ENCODE measurements at regions not wholly inside any gene's neighbourhood (a gene's known extent, or its start where the extent isn't known, plus 50 kb on each side); places are given as distances from the start of the nearest gene placed in this dataset.

DNA sequence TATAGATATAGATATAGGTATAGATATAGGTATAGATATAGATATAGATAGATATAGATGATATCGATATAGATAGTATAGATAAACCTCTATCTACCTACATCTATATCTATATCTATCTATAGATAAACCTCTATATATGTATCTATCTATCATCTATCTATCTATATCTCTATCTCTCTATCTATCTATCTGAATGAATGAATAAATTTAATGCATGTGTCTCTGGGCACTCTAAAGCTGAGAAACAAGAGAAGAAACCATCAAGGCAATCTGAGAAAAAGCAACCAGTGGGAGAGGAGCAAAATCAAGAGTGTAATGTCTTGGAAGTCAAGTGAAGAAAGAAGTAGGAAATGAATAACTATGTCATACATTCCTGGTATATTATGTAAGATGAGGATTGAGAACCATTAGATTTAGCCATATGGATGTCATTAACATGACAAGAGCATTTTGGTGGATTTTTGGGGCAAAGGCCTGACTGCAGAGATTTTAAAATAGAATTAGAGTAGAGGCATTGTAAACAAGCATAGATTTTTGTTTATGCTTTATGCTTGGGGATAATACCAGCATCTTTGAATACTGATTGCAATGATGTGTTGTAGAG lies 1262.7 kb upstream of the MIR17HG start:
- no peak overlapping the region for H3K4me3 ChIP-seq (ENCODE audit: low read depth, low read length)

DNA sequence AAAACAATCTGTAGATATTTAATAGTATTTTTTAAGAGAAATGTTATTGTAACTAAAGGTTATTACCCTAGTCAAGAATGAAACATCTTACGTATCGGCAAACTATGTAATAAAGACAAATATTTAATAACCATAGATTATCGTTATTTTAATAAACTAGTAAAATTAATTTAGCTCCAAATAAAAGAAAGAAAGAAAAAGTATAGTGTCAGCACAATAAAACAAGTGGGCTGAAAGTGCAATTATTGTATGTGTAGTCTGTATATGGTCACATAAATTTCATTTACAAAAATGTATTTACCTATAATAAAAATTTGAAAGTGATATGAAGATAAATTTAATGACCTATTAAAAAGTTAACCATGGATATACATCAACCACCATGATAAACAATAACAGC lies 1258.4 kb upstream of the MIR17HG start:
- H3K4me3 ChIP-seq (ENCODE audit: low read depth, low read length), result no peak overlapping the region

- no peak overlapping the region for H3K4me3 ChIP-seq (ENCODE audit: low read depth, low read length)
These were observed 1255.9 kb upstream of the MIR17HG start for GRCh38 chr13:90091611-90092010.

GRCh38 chr13:90094357-90094756 lies 1253.1 kb upstream of the MIR17HG start:
- H3K4me3 ChIP-seq (ENCODE audit: low read depth, low read length), result no peak overlapping the region

DNA sequence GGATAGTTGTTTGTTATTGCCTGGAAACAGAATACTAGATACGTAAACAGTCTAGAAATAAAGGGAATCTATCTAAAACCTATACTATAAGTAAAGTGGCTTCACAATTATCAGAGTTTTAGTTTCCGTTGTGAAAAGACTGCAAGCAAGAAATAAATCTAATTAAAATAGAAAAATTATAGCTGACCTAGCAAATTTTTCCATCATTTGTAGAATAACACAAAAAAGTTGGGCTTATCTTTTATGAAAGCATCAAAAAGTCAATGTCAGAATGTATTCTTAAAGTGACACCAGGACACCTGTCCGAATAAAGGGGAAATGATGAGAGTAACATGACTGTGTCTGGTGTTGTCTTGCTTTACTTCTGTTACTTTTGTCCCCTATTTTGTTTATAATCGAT lies 1248.9 kb upstream of the MIR17HG start:
- H3K4me3 ChIP-seq (ENCODE audit: low read depth, low read length), result no peak overlapping the region

DNA sequence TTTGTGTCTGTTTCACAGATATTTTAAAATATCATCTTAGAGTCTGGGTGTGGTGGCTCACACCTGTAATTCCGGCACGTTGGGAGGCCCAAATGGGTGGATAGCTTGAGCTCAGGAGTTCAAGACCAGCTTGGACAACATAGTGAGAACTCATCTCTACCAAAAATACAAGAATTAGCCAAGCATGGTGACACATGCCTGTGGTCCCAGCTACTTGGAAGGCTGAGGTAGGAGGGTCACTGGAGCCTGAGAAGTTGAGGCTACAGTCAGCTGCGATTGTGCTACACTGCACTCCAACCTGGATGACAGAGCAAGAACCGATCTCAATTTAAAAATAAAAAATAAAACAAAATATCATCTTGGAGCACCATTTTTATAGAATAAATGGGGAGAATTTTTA lies 1247.6 kb upstream of the MIR17HG start:
- H3K4me3 ChIP-seq (ENCODE audit: low read depth, low read length), result no peak overlapping the region

- H3K4me3 ChIP-seq (ENCODE audit: low read depth, low read length), result no peak overlapping the region
These were observed 1244.2 kb upstream of the MIR17HG start for GRCh38 chr13:90103099-90103784.

- H3K4me3 ChIP-seq (ENCODE audit: low read depth, low read length), result no peak overlapping the region
These were observed 1242.7 kb upstream of the MIR17HG start for GRCh38 chr13:90104764-90105163.

DNA sequence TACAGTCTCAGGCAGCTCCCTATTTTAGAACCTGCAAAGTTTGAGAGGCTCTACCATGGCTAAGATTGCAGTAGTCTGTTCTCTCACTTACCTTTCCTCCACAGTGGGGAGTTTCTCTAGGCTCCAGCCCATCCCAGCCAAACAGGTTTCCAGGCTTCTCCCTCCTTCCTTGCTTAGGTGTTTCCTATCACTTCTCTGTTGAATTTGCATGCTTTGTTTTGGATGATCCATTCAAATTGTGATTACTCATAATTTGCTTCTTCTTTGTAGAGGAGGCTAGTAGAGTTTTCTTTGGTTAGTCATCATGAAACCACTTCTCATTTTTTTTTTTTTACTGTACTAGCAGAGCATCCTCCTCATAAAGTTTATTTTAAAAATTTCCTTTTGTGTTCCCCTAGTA lies 1242.2 kb upstream of the MIR17HG start:
- no peak overlapping the region for H3K4me3 ChIP-seq (ENCODE audit: low read depth, low read length)

GRCh38 chr13:90105849-90106496 lies 1241.5 kb upstream of the MIR17HG start:
- no peak overlapping the region for H3K4me3 ChIP-seq (ENCODE audit: low read depth, low read length)

DNA sequence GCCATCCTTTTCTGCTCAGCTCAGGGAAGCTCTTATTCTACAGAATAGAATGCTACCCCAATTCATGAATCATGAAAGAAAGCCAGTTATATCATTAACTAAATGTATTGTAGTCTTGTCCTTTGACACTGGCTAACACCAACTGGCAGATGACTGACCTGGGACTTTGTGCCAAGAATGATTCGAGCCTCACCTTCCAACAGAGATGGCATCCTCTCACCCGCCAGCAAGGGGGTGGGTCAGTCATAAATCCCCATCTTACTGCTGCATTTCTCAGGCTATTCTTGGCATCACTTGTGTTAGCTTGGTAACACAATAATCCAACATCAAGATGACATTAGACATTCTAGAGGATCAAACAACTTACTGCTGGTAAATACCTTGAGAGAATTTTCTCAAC lies 1239.8 kb upstream of the MIR17HG start:
- H3K4me3 ChIP-seq (ENCODE audit: low read depth, low read length), result no peak overlapping the region

- H3K4me3 ChIP-seq (ENCODE audit: low read depth, low read length), result no peak overlapping the region
These were observed 1238.9 kb upstream of the MIR17HG start for GRCh38 chr13:90108547-90108946.

- H3K4me3 ChIP-seq (ENCODE audit: low read depth, low read length), result no peak overlapping the region
These were observed 1231.4 kb upstream of the MIR17HG start for GRCh38 chr13:90116121-90116520.

DNA sequence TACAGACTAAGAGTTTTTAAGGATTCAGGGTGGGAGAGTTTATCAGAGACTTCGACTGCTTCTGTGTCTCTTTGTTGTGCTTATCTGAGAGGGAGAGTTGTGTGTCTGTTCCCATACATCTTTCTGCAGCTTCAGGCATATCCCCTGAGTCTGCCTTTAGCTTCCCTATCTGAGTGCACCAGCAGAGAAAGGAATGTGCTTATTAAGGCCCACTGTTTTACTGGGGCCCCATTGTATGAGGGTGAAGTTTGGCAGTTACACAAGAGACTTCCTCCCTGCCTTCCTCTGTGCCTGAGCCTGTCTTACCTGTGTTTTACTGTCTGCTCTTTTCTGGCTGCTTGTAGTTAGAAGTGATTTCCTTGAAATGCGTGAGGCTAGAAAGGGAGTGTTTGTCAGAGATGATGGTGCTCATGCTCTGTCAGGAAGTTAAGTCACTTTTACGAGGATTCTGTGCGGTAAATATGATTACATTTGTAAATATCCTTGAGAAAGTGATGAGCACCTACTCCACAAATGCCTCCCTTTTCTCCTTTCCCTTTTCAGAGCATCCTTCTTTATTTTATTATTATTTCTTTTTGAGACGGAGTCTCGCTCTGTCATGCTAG lies 1228.9 kb upstream of the MIR17HG start:
- no peak overlapping the region for H3K4me3 ChIP-seq (ENCODE audit: low read depth, low read length)

- no peak overlapping the region for H3K4me3 ChIP-seq (ENCODE audit: low read depth, low read length)
These were observed 1227.5 kb upstream of the MIR17HG start for GRCh38 chr13:90120026-90120425.

DNA sequence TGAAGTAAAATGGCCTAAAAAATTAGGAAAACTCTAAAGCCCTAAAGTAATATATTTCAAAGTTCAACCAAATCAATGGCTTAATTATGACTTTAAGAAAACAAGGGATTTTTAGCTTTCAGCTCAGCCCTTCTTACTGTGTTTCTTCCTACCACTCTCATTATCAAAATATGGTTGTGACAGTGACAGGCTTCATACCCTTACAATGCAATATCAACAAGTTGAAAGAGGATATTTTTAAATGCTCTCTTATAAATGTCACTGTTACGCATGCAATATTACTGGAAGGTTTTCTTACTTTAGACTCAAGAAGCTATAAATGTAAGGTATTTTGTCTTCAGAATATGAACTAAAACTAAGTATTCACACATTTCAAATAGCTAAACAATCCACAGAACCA lies 1225.7 kb upstream of the MIR17HG start:
- no peak overlapping the region for H3K4me3 ChIP-seq (ENCODE audit: low read depth, low read length)

GRCh38 chr13:90122531-90122930 lies 1225.0 kb upstream of the MIR17HG start:
- no peak overlapping the region for H3K4me3 ChIP-seq (ENCODE audit: low read depth, low read length)

DNA sequence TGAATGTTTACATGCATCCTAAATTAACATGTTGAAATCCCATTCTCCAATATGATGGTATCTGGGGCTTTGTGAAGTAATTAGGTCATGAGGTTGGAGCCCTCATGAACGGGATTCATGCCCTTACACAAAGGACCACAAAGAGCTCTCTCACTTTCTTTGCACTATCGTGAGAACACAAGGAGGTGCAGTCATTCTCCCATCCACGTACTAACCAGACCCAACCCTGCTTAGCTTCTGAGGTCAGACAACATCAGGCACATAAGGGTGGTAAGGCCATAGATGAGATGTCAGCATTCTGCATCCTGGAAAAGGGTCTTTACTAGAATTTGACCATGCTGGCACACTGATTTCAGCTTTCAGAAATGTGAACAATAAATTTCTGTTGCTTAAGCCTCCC lies 1211.9 kb upstream of the MIR17HG start:
- H3K4me3 ChIP-seq (ENCODE audit: low read depth, low read length), result no peak overlapping the region

DNA sequence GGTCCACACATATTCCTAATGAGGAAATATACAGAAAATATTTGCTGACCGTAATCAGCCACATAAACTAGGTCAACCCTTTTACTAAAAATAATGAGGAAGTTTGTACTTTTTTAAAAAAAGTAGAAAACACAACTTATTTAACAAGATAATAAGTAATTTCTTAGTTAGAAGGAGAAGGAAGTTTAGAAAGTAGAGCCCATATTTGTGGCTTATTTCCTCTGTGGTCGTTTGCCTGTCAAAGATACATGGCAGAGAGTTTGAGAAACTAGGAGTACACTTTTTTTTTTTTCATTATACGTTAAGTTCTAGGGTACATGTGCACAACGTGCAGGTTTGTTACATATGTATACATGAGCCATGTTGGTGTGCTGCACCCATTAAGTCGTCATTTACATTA lies 1205.2 kb upstream of the MIR17HG start:
- H3K4me3 ChIP-seq (ENCODE audit: low read depth, low read length), result no peak overlapping the region

DNA sequence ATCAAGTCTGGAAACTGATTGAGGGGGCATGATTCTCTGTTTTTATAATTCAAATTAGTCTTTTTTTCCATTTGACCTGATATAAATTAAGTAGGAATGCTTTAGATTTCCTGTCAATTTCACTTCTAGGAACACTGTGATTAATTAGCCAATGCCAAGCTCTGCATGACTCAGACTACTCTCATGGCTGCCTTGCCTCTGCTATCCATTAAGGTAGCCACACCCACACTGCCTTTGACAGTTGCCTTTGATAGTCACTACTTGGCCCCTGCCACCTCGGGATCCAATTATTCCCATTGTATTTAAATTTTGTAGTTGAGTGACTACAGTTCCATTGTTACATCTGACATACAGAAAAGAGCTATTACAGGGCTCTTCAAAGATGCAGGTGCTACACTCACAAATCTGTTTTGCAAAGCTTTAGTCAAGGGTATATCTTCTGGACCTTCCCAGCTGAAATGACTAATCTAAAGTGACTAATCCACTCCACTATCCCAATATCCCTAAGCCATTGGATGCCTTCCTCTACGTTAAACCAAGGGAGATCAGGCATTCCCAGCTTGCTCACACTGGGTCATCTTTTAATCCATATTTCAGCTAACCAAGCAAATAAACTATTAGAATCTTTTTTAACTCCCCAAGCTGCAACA lies 1193.1 kb upstream of the MIR17HG start:
- H3K4me3 ChIP-seq (ENCODE audit: low read depth, low read length), result no peak overlapping the region

GRCh38 chr13:90156390-90156789 lies 1191.1 kb upstream of the MIR17HG start:
- no peak overlapping the region for H3K4me3 ChIP-seq (ENCODE audit: low read depth, low read length)

DNA sequence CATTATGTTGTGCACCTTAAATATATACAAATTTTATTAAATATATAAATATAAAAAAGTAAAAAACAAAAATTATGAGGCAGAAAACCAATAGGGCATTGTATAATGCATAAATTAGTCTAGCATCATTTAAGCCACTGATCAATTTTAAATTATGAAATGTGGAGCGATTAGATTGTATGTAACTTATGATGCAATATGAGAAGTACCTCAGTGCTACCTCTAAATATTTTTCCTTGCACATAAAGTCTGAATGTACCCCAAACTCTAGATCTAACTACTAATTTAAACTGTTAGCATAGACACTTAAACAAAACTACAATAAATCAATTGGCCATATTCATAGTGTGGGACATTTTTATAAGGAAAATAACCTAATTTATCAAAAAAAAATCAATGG lies 1178.5 kb upstream of the MIR17HG start:
- no peak overlapping the region for H3K4me3 ChIP-seq (ENCODE audit: low read depth, low read length)

All from iPS-11a (cell line).